ENCODE measurements at regions not wholly inside any gene's neighbourhood (a gene's known extent, or its start where the extent isn't known, plus 50 kb on each side); places are given as distances from the start of the nearest gene placed in this dataset.
"Not testable (repeated sequence)": the region's sequence is repeated elsewhere in the genome, so short reads cannot be mapped to it uniquely, and the experiment has no call there.

GRCh38 chr7:32680259-32681173 lies 185.2 kb downstream of the AVL9 start:
- no peak for DNase-seq

GRCh38 chr7:32679192-32679591 lies 183.9 kb downstream of the AVL9 start:
- DNase-seq = no peak

GRCh38 chr7:32677593-32677992 lies 182.3 kb downstream of the AVL9 start:
- no peak for DNase-seq

GRCh38 chr7:32676249-32676941 lies 181.1 kb downstream of the AVL9 start:
- no peak for DNase-seq

GRCh38 chr7:32673275-32673983 lies 178.1 kb downstream of the AVL9 start:
- DNase-seq = no peak

GRCh38 chr7:32670110-32671025 lies 175.1 kb downstream of the AVL9 start:
- no peak for DNase-seq

- DNase-seq = not testable (repeated sequence)
These were observed 174.0 kb downstream of the AVL9 start for GRCh38 chr7:32669173-32669870.

- DNase-seq = not testable (repeated sequence)
These were observed 173.3 kb downstream of the AVL9 start for GRCh38 chr7:32668387-32669097.

- not testable (repeated sequence) for DNase-seq
These were observed 172.3 kb downstream of the AVL9 start for GRCh38 chr7:32667586-32667985.

- DNase-seq = not testable (repeated sequence)
These were observed 168.5 kb downstream of the AVL9 start for GRCh38 chr7:32663805-32664211.

- DNase-seq = not testable (repeated sequence)
These were observed 167.2 kb downstream of the AVL9 start for GRCh38 chr7:32662509-32662908.

GRCh38 chr7:32661929-32662328 lies 166.6 kb downstream of the AVL9 start:
- DNase-seq = no peak

- DNase-seq = no peak
These were observed 166.2 kb downstream of the AVL9 start for GRCh38 chr7:32661501-32661900.

GRCh38 chr7:32660936-32661335 lies 165.6 kb downstream of the AVL9 start:
- no peak for DNase-seq

- DNase-seq = no peak
These were observed 164.6 kb downstream of the AVL9 start for GRCh38 chr7:32659853-32660252.

GRCh38 chr7:32658467-32658869 lies 163.2 kb downstream of the AVL9 start:
- DNase-seq = no peak

- no peak for DNase-seq
These were observed 162.7 kb downstream of the AVL9 start for GRCh38 chr7:32658034-32658433.

GRCh38 chr7:32654549-32654948 lies 159.3 kb downstream of the AVL9 start:
- not testable (repeated sequence) for DNase-seq

GRCh38 chr7:32650356-32650755 lies 155.1 kb downstream of the AVL9 start:
- not testable (repeated sequence) for DNase-seq

GRCh38 chr7:32648408-32649156 lies 153.3 kb downstream of the AVL9 start:
- no peak for DNase-seq
